Activated T-cell treated with anti-CD3 and anti-CD28 coated beads, Interleukin-2, amount 50 U/mL, for 48 hours (primary cell): ENCODE measurements at regions not wholly inside any gene's neighbourhood (a gene's known extent, or its start where the extent isn't known, plus 50 kb on each side); places are given as distances from the start of the nearest gene placed in this dataset.
"Not testable (repeated sequence)": the region's sequence is repeated elsewhere in the genome, so short reads cannot be mapped to it uniquely, and the experiment has no call there.

ENCODE experiments used
- DNase-seq, 2 experiments: peaks; one replicate each; pipeline ENCODE4 v3.0.0-alpha.2; 2020

DNA sequence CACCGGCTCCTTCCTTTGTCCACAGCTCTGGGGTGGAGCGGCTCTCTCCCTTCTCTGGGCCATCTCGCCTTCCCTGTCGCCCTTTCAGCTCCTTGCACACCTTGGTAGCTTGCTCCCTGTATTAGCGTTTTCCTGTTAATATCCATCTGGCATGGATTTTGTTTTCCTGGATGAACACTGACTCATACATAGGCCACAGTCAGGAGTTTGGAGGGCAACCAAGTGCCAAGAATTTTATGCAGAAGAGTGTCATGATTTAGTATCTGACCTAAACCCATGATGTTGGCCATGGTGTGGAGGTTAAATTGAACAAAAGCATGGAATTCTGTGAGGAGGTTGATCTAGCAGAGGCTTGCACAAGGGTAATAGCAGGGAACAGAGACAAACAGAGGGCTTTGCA, 180.9 kb downstream of the AIPL1 start:
- DNase-seq: no peak

DNA sequence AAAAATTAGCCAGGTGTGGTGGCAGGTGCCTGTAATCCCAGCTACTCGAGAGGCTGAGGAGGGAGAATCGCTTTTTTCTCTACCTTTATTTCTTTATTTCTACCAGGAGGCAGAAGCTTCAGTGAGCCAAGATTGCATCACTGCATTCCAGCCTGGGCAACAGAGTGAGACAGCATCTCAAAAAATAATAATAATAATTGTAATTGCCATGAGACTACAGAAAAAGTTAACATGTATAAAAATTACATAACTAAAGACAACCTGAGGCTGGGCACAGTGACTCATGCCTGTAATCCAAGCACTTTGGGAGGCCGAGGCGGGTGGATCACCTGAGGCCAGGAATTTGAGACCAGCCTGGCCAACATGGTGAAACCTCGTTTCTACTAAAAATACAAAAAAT, 181.5 kb downstream of the WSCD1 start:
- not testable (repeated sequence) for DNase-seq

DNA sequence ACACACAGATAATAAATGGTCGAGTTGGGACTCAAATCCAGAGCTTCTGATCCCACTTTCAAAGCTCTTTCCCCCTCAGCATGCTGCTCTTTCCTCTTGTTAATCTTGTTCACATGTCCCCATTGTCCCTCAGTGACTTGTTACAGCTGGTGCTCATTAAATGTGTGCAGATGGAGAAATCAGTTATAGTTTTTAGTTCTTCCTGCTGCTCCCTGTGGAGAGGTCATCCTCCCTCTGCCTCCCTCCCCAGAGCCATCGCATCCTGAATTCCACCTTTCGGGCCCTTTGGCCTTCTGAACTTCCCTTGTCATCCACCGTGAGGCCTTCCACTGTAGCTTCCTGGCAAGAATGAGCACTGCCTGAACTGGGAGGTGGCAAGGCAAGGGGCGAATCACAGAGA, 179.6 kb downstream of the WSCD1 start:
- DNase-seq: no peak

DNA sequence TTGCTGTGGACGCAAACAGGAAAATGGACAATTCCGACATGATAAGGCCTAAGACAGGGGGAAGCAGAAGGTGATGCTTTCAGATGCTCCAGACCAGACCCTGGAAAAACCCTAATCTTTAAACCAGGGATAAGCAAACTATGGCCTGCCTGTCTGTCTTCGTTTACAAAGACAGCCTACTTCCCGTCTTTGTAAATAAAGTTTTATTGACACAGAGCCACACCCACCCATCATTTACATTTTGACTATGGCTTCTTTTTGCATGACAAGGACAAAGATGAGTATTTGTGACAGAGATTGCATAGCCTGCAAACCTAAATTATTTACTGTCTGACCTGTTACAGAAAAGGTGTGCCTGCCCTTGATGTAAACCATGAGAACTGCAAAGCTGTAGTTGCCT, 177.9 kb downstream of the WSCD1 start:
- no peak for DNase-seq

GRCh38 chr17:6245301-6246177, 175.4 kb downstream of the WSCD1 start:
- DNase-seq: no peak

- no peak for DNase-seq
Measured at GRCh38 chr17:6244796-6245195, 174.6 kb downstream of the WSCD1 start.

- DNase-seq: no peak
Measured at GRCh38 chr17:6244253-6244652, 174.1 kb downstream of the WSCD1 start.

DNA sequence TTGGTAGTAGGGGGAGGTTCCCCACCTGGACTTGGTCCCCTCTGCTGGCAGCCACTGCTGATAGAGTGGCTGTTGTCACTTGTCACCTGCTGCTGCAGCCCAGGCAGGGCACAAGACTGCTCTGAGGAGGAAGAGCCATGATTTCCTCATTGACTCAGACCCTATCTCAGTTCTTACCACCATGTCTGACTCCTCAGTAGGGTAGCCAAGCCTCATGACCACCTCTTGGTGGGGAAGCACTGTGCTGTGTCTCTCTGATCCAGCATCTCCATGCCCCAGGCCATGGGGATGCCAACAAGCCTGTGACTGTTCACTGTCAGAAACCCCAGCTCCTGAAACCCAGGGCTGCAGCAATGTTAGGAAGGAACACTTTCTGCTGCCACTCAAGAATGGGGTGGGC, 173.0 kb downstream of the WSCD1 start:
- no peak for DNase-seq

- DNase-seq: no peak
Measured at GRCh38 chr17:6241996-6242395, 171.8 kb downstream of the WSCD1 start.

DNA sequence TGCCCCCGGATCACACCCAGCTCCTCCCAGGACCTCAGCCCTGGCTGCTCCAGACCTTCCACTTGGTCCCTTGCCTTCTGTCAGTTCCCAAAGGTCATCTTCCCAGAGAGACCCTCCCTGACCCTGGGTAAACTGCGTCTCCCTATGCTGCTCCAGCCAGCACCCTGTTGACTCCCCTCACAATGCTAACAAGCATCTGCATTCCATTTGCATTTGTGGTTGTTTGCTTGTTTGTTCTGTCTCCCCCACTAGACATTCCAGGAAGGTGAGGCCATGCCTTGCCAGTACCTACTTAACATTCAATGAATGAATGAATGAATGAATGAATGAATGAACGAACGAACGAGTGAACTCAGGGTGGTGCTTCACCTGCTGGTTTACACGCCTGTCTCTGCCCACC, 171.2 kb downstream of the WSCD1 start:
- DNase-seq: no peak

- no peak for DNase-seq
Measured at GRCh38 chr17:6240601-6241000, 170.4 kb downstream of the WSCD1 start.

- DNase-seq: no peak
Measured at GRCh38 chr17:6240001-6240400, 169.8 kb downstream of the WSCD1 start.

DNA sequence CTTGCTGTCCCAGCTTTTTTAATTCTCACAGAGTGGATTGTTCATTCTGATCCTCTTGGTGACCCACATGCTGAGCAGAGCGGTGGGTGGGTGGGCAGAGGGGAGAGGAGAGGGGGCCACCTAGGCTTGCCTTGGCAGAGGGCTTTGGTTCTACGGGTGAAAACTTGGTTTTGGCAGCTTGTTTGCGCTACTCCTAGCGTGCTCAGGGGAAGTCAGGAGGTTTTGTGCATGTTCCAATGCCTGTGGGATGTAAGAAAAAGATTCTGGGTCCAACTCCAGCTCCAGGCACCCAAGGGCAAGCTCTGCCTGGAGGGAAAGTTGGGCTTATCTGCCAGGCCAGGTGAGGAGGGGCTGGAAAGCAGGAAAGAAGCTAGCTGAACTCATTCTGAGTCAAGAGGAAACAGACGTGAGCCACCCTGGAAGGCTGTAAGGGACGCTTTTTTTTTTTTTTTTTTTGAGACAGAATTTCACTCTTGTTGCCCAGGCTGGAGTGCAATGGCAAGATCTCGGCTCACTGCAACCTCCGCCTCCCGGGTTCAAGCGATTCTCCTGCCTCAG, 169.1 kb downstream of the WSCD1 start:
- no peak for DNase-seq

GRCh38 chr17:6233856-6234255, 163.7 kb downstream of the WSCD1 start:
- DNase-seq: no peak

GRCh38 chr17:6233339-6233738, 163.2 kb downstream of the WSCD1 start:
- DNase-seq: no peak

GRCh38 chr17:6232732-6233101, 162.5 kb downstream of the WSCD1 start:
- DNase-seq: no peak

DNA sequence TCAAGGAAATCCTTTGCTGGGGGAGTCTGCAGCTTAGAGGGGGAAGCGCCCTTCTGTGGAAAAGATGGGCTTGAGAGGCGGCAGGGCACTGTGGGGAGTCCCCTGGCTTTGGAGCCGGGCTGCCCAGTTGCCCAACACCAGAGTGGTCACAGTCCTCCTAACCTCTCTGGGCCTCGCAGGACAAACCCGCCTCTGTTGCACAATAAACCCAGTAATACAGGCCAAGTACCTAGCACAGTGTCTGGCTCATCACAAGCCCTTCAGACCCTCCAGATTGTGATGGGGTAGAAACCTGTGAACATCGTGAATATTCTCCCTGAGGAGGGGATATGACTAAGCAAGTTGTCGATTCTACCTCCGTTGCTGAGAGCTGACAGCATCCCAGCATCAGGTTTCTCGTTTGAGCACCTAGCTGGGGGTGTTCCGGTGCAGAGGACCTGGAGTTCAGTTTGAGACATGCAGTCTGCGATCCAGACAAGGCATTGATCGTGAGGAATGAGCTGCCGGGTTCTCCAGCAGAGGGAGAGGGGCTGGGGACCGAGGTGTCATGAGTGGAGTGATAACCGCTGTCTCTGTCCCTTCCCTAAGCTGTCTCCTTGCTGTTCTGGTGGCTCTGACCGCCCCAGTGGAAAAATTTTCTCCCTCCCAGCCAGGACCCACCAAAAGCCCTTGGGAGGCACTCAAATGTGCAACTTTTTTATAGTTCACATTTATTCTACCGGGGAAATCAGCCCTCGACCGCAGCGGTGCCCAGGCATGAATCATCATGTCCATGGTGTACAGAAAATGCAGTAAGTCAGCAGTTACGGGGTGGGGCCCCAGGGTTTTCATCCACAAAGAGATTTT, 161.9 kb downstream of the WSCD1 start:
- no peak for DNase-seq

GRCh38 chr17:6231465-6231864, 161.3 kb downstream of the WSCD1 start:
- DNase-seq: no peak

GRCh38 chr17:6218333-6218732, 148.2 kb downstream of the WSCD1 start:
- DNase-seq: no peak

DNA sequence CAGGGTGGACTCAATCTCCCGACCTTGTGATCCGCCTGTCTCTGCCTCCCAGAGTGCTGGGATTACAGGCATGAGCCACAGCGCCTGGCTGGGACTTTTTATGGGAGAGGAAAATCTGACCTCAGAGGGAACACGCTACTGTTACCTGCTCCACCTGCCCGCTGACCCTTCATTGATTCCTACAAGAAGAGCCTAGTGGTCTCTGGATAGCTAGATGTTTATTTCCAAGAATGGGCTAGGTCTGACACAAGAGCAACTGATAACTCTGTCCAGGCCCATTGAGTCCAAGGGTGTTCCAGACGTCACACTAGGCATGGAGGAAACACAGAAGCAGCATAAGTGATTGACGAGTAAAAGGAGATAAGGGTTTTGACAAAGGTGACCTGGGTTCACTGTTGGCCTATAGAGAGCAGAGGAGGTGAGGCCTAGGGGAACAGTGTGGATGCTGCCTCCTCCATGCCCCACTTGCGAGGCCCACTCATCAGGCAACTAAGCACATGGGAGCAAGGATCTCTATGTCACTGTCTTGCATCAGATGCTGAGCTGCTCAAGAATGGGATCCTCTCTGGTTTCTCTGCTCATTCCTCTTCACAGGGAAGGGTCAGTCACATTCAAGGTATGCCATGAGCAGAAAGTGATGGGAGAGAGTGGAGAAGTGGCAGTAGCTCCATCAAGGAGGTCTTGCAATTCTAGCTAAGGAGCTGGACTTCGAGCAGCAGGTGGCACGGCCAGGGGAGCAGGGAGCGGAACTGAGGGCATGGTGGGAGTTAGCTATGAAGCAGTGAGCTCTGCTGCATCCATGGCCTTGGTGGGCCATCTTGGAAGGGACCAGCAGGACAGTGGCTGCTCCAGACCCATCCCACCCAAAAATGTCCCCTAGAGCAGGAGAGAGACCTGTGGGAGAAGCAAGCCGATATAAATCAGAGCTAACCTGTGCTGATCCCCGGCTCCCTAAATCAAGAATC, 145.2 kb downstream of the WSCD1 start:
- DNase-seq: no peak

GRCh38 chr17:6213859-6214258, 143.7 kb downstream of the WSCD1 start:
- no peak for DNase-seq

DNA sequence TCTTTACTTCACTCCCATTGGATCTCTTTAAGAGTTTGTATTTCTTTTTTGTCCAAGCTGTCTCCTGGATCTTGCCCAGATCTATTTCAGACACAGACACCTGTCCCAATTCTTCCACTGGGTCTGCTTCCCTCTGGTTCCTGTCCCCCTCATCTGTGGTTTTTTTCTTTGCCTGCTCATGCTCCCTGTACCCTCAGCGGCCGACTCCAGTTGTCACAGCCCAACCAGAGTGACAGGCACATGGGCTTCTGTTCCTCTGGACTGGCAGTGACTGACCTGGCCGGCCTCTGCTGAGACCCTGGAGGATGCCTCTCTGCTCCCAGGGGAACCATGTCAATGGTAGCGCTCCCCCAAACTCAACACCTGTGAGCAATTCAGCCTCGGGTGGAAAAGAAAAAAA, 142.6 kb downstream of the WSCD1 start:
- no peak for DNase-seq

GRCh38 chr17:6209829-6210228, 139.7 kb downstream of the WSCD1 start:
- no peak for DNase-seq
